Smooth muscle cell (in vitro differentiated cells): ENCODE measurements at regions not wholly inside any gene's neighbourhood (a gene's known extent, or its start where the extent isn't known, plus 50 kb on each side); places are given as distances from the start of the nearest gene placed in this dataset.

Experiments
- DNase-seq: peaks from one replicate; lab custom pipeline; 2025; ENCODE audit not compliant: unreplicated experiment; lab: John Stamatoyannopoulos, UW
- H2AFZ ChIP-seq: fragments of 200-600 bp; sonication (generic); 2 replicates; pipeline ENCODE4 v1.6.0; 2016; ENCODE audit warnings: antibody characterized with exemption, low read depth, mild to moderate bottlenecking
- H3F3A ChIP-seq: fragments of 200-600 bp; sonication (generic); 2 replicates; pipeline ENCODE4 v1.6.0; 2017; ENCODE audit warnings: antibody characterized with exemption, low read depth
- H3K27ac ChIP-seq: fragments of 200-600 bp; sonication (generic); 2 replicates; pipeline ENCODE4 v1.5.1; 2016; ENCODE audit warnings: low read depth, mild to moderate bottlenecking
- H3K27me3 ChIP-seq: fragments of 200-600 bp; sonication (generic); 2 replicates; pipeline ENCODE4 v1.6.1; 2016; ENCODE audit warnings: low read depth, mild to moderate bottlenecking
- H3K36me3 ChIP-seq: fragments of 200-600 bp; sonication (generic); 2 replicates; pipeline ENCODE4 v1.5.1; 2016; ENCODE audit warnings: low read depth
- H3K4me1 ChIP-seq: fragments of 200-600 bp; sonication (generic); 2 replicates; pipeline ENCODE4 v1.5.1; 2016; ENCODE audit warnings: low read depth
- H3K4me2 ChIP-seq: fragments of 200-600 bp; sonication (generic); 2 replicates; pipeline ENCODE4 v1.6.0; 2016; ENCODE audit warnings: mild to moderate bottlenecking
- H3K4me3 ChIP-seq: fragments of 200-600 bp; sonication (generic); 2 replicates; pipeline ENCODE4 v1.5.1; 2016; ENCODE audit warnings: mild to moderate bottlenecking
- H3K79me2 ChIP-seq: fragments of 200-600 bp; sonication (generic); 2 replicates; pipeline ENCODE4 v1.6.0; 2016; ENCODE audit warnings: low read depth, mild to moderate bottlenecking
- H3K9ac ChIP-seq: fragments of 200-600 bp; sonication (generic); 2 replicates; pipeline ENCODE4 v1.6.0; 2016; ENCODE audit warnings: low read depth
- H3K9me3 ChIP-seq: fragments of 200-600 bp; sonication (generic); replicated peaks from 2 replicates; pipeline ENCODE4 v1.5.1; 2016; ENCODE audit warnings: low read depth
- H4K20me1 ChIP-seq: fragments of 200-600 bp; sonication (generic); 2 replicates; pipeline ENCODE4 v1.6.0; 2016; ENCODE audit warnings: low read depth
- WGBS: methylation state at CpG from one replicate; pipeline ENCODE4 v1.1.7; 2016; ENCODE audit warnings: low lambda C conversion rate; 5-methylcytosine and 5-hydroxymethylcytosine counted together
- TF ChIP-seq, protein P1 (sequence below): fragments of 200-600 bp; sonication (generic); IDR thresholded peaks from 2 replicates; pipeline ENCODE4 v1.5.1; 2017; ENCODE audit warnings: borderline replicate concordance, mild to moderate bottlenecking, antibody characterized with exemption; ENCODE audit not compliant: insufficient read depth, poor library complexity, severe bottlenecking

DNA sequence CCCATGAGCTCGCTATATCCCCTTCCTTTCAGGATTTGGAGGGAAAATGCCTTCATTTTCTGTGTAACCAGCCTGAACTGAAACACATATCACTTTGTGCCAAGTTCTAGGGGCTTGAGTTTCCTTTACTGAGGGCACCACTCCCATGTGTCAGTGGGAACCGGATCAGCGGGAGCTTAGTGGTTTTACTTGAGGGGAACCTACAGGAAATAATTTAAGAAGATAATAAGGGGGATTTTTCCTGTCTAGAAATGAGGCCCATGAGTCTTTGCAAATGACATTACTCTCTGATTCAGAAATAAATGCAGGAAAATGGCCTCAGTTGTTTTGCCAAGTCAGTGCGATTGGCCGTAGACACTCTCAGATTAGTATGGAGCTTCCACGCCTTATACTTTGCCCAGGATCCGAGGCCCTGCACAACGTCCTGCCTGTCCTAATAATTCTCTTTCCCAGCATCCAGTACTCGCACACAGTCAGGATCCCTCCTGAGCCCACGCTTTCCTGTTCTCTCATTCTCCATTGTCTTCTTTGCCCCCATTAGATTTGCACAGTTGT lies 86.4 kb upstream of the LYZL1 start:
- Histone ChIP-seq H3K4me1 (peaks cover 37% of the 10 kb centered on the region), H3K27me3 (no peaks in the 10 kb centered on the region), H2AFZ (peak overlapping the region; percentile 38), H3F3A (peaks cover 3% of the 10 kb centered on the region), H3K9ac (no peak overlapping the region), H4K20me1 (no peaks in the 10 kb centered on the region), H3K4me3 (no peak overlapping the region), H3K4me2 (peak overlapping the region; percentile 51), H3K27ac (peak overlapping the region; percentile 77), H3K79me2 (no peaks in the 10 kb centered on the region), H3K36me3 (no peaks in the 10 kb centered on the region), H3K9me3 (no peaks in the 10 kb centered on the region)
- DNase-seq: no peak
- TF ChIP-seq, protein P1, sequence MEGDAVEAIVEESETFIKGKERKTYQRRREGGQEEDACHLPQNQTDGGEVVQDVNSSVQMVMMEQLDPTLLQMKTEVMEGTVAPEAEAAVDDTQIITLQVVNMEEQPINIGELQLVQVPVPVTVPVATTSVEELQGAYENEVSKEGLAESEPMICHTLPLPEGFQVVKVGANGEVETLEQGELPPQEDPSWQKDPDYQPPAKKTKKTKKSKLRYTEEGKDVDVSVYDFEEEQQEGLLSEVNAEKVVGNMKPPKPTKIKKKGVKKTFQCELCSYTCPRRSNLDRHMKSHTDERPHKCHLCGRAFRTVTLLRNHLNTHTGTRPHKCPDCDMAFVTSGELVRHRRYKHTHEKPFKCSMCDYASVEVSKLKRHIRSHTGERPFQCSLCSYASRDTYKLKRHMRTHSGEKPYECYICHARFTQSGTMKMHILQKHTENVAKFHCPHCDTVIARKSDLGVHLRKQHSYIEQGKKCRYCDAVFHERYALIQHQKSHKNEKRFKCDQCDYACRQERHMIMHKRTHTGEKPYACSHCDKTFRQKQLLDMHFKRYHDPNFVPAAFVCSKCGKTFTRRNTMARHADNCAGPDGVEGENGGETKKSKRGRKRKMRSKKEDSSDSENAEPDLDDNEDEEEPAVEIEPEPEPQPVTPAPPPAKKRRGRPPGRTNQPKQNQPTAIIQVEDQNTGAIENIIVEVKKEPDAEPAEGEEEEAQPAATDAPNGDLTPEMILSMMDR: no peak
- 45% methylated on average over 10 of the region's 10 CpGs for WGBS

DNA sequence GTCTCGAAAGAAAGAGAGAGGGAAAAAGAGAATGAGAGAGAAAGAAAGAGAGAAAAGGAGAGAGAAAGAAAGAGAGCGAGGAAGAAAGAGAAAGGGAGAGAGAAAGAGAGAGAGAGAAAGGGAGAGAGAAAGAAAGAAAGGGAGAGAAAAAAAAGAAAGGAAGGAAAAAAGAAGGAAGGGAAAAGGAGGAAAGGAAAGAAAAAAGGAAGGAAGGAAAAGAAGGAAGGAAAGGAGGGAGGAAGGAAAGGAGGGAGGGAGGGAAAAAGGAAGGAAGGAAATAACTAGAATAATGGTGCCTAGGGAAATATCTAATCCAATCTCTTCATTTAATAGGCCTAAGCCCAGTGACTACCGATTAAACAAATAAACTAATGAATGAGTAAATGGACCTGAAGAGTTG lies 85.4 kb upstream of the LYZL1 start:
- peak overlapping the region; percentile 84 for H2AFZ ChIP-seq
- peak overlapping the region; percentile 77 for H3K27ac ChIP-seq
- peaks cover 3% of the 10 kb centered on the region for H3F3A ChIP-seq
- H3K27me3 ChIP-seq: no peaks in the 10 kb centered on the region
- DNase-seq: no peak
- no peaks in the 10 kb centered on the region for H3K79me2 ChIP-seq
- H3K36me3 ChIP-seq: no peaks in the 10 kb centered on the region
- H3K4me1 ChIP-seq: peaks cover 37% of the 10 kb centered on the region
- H4K20me1 ChIP-seq: no peaks in the 10 kb centered on the region
- H3K4me2 ChIP-seq: peak overlapping the region; percentile 27
- TF ChIP-seq, protein P1: no peak
- no peak overlapping the region for H3K9ac ChIP-seq
- WGBS: 99% methylated on average over 3 of the region's 3 CpGs
- H3K9me3 ChIP-seq: no peaks in the 10 kb centered on the region
- no peak overlapping the region for H3K4me3 ChIP-seq

DNA sequence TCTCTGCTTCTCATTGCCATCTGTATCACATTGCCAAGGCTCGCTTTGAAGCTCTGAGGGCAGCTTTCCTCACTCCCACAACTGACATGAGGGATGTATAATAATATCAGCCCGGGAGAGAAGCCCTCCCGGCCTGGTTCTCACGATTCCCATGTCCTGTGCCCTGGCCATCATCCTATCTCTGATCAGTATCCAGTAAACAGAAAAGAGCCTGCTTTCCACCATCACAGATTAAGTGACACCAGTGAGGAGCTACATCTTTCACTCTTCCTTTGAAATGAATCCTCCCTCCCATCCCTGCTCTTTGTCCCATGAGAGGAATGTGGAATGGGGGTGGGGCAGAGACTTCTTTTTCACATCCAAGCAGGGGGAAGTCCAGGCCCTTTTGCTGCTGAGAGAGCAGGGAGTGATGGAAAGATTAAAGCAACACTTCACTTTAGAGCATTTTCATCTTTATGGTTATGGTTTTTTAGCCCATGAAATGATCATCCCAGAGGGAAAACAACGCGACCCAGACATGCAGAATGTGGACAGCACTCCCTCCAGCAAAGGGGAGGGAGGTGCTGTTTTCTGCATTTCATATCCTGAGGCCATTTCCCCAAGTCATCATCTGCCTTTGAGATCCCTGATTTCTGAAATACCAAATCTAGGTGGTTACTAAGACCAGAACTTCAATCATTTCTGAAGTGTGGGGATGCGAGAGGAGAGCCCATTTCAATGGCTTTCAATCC lies 84.6 kb upstream of the LYZL1 start:
- Histone ChIP-seq H3K27me3 (no peaks in the 10 kb centered on the region), H3K4me1 (peaks cover 33% of the 10 kb centered on the region), H3F3A (peaks cover 3% of the 10 kb centered on the region), H3K4me2 (peak overlapping the region; percentile 27), H3K36me3 (no peaks in the 10 kb centered on the region), H2AFZ (peak overlapping the region; percentile 84), H3K27ac (peak overlapping the region; percentile 77), H3K4me3 (no peak overlapping the region), H3K9me3 (no peaks in the 10 kb centered on the region), H3K79me2 (no peaks in the 10 kb centered on the region), H4K20me1 (no peaks in the 10 kb centered on the region), H3K9ac (no peak overlapping the region)
- no peak for DNase-seq
- TF ChIP-seq, protein P1: no peak
- 19% methylated on average over 7 of the region's 7 CpGs for WGBS
